ENCODE measurements at regions not wholly inside any gene's neighbourhood (a gene's known extent, or its start where the extent isn't known, plus 50 kb on each side); places are given as distances from the start of the nearest gene placed in this dataset.

GRCh38 chr5:114153833-114154232 is 208.0 kb upstream of the KCNN2 start:
- Histone ChIP-seq H2BK20ac (ENCODE audit: low read depth, low read length, poor library complexity, severe bottlenecking) (no peak overlapping the region), H3K79me1 (ENCODE audit: insufficient read depth, low read depth, low read length, poor library complexity, severe bottlenecking) (no peaks in the 10 kb centered on the region), H3K14ac (ENCODE audit: insufficient read depth, low read length) (no peak overlapping the region), H4K8ac (replicated peaks; ENCODE audit: insufficient read length, low read depth, low read length) (no peak overlapping the region), H3K9ac (ENCODE audit: extremely low read depth, insufficient read length, low read length) (no peak overlapping the region), H2BK12ac (ENCODE audit: insufficient read length, low read depth, low read length) (no peak overlapping the region), H4K5ac (ENCODE audit: insufficient read length, low read depth, low read length) (no peak overlapping the region), H2BK120ac (ENCODE audit: low read depth, low read length, poor library complexity, severe bottlenecking) (no peak overlapping the region), H3K79me2 (ENCODE audit: insufficient read depth, low read length) (no peaks in the 10 kb centered on the region), H3T11ph (ENCODE audit: low read length) (no peak overlapping the region), H3K27me3 (ENCODE audit: insufficient read depth, low read length) (no peaks in the 10 kb centered on the region), H3K4ac (ENCODE audit: low read depth, low read length) (no peak overlapping the region), H4K20me1 (ENCODE audit: control insufficient read depth, insufficient read depth, insufficient read length) (no peaks in the 10 kb centered on the region), H3K27ac (ENCODE audit: insufficient read length, low read depth, low read length) (no peak overlapping the region), H3K23me2 (ENCODE audit: insufficient read length, low read depth, low read length, poor library complexity, severe bottlenecking) (no peaks in the 10 kb centered on the region), H3K23ac (ENCODE audit: insufficient read length, low read depth, low read length) (no peak overlapping the region), H2BK5ac (ENCODE audit: insufficient read length, low read length) (no peak overlapping the region), H3K56ac (ENCODE audit: insufficient read length, low read depth, low read length) (no peak overlapping the region), H2BK15ac (ENCODE audit: low read depth, low read length) (no peak overlapping the region), H2AFZ (ENCODE audit: low read length) (no peak overlapping the region), H2AK5ac (ENCODE audit: insufficient read length, low read length) (no peak overlapping the region), H3K18ac (ENCODE audit: insufficient read length, low read depth, low read length) (no peak overlapping the region), H3K9me3 (ENCODE audit: control insufficient read depth, low read depth, low read length) (no peaks in the 10 kb centered on the region), H4K91ac (ENCODE audit: insufficient read length, low read depth, low read length) (no peak overlapping the region), H3K4me2 (ENCODE audit: insufficient read depth, insufficient read length, low read length) (no peak overlapping the region), H3K4me1 (ENCODE audit: insufficient read depth, low read length) (no peaks in the 10 kb centered on the region)
- H3K27ac Mint-ChIP-seq, result no peak overlapping the region
- no peaks in the 10 kb centered on the region for H3K4me1 Mint-ChIP-seq
- no peak for DNase-seq
- H3K27me3 Mint-ChIP-seq (ENCODE audit: low read depth), result no peaks in the 10 kb centered on the region
- peaks cover 19 to 36% of the 10 kb centered on the region in 2 experiments for H3K9me3 Mint-ChIP-seq
- no peak for TF ChIP-seq CTCF (conservative IDR thresholded peaks at IDR 0.05)
- H3K36me3 Mint-ChIP-seq (ENCODE audit: insufficient read depth in 1 of 3, low read depth in 3 of 3), result peaks cover 8 to 18% (median 11%) of the 10 kb centered on the region in 3 experiments
- WGBS (ENCODE audit: extremely low coverage, insufficient read length, low lambda C conversion rate), result no CpG with 5 or more reads among the region's 1 CpG
- H3K4me3 Mint-ChIP-seq, result no peak overlapping the region
